Endothelial cell of umbilical vein (primary cell): ENCODE measurements at regions not wholly inside any gene's neighbourhood (a gene's known extent, or its start where the extent isn't known, plus 50 kb on each side); places are given as distances from the start of the nearest gene placed in this dataset.

Experiments used
- BruUV-seq: library from RNA; stranded (reverse); fragments of 400-500 nt; replicated peaks from 2 replicates; lab custom pipeline; 2021; lab: Mats Ljungman, UMichigan
- CTCF ChIA-PET: fragments of 300-600, 350-600 bp; sonication (Branson Sonifier 250); formaldehyde crosslinking; loops from one replicate; lab custom pipeline; 2021; ENCODE audit warnings: antibody characterized with exemption, inconsistent platforms; lab: Charles Lee
- POLR2A ChIA-PET: fragments of 300-600, 350-600 bp; sonication (Branson Sonifier 250); formaldehyde crosslinking; loops from one replicate; lab custom pipeline; 2021; ENCODE audit warnings: antibody characterized with exemption, inconsistent platforms; lab: Charles Lee
- DNase-seq: peaks from one replicate; pipeline ENCODE4 v3.0.0-alpha.2; 2011; ENCODE audit warnings: low read depth, low spot score
- FAIRE-seq: peaks from 2 replicates; lab custom pipeline; 2011; peaks lifted over from hg19 to GRCh38; lab: Jason Lieb, UNC
- H2AFZ ChIP-seq: 2 replicates; pipeline ENCODE4 v1.6.0; 2012; ENCODE audit warnings: low read depth, low read length, control low read depth, inconsistent platforms
- H3K27ac ChIP-seq: 2 replicates; pipeline ENCODE4 v1.5.1; 2011; ENCODE audit warnings: low read depth, mild to moderate bottlenecking, control low read depth, low read length, moderate library complexity; ENCODE audit not compliant: insufficient read depth
- H3K27me3 ChIP-seq, 2 experiments: 2 replicates each; pipeline versions ENCODE4 v1.6.0 to v1.6.1; 2011; ENCODE audit warnings: low read length in 2 of 2, mixed read lengths in 1 of 2; ENCODE audit not compliant: control insufficient read depth in 2 of 2, insufficient read depth in 2 of 2
- H3K36me3 ChIP-seq, 2 experiments: 2 replicates in 1 of 2; 3 replicates in 1 of 2; pipeline ENCODE4 v1.5.1; 2011; ENCODE audit warnings: low read length in 2 of 2, mild to moderate bottlenecking in 1 of 2, moderate library complexity in 1 of 2; ENCODE audit not compliant: control insufficient read depth in 2 of 2, insufficient read depth in 2 of 2; ENCODE audit errors: extremely low read depth in 1 of 2
- H3K4me1 ChIP-seq: 3 replicates; pipeline ENCODE4 v1.5.1; 2011; ENCODE audit warnings: mild to moderate bottlenecking, low read length; ENCODE audit not compliant: control insufficient read depth, insufficient read depth; ENCODE audit errors: extremely low read depth
- H3K4me2 ChIP-seq: 2 replicates; pipeline ENCODE4 v1.6.1; 2011; ENCODE audit warnings: low read length, control low read depth, mixed read lengths; ENCODE audit not compliant: insufficient read depth
- H3K4me3 ChIP-seq, 3 experiments: fragments of 200-600 bp in 1 of 3; sonication (generic), shearing (Covaris generic) in 1 of 3; replicated peaks in 1 of 3; 2 replicates each; pipeline ENCODE4 v1.5.1; 2011 to 2016; ENCODE audit warnings: control low read depth in 3 of 3, low read length in 3 of 3, mild to moderate bottlenecking in 2 of 3, inconsistent platforms in 1 of 3, low read depth in 1 of 3, moderate library complexity in 1 of 3; ENCODE audit not compliant: insufficient read depth in 1 of 3
- H3K79me2 ChIP-seq: 2 replicates; pipeline ENCODE4 v1.6.0; 2012; ENCODE audit warnings: low read length, inconsistent platforms; ENCODE audit not compliant: control insufficient read depth, insufficient read depth
- H3K9ac ChIP-seq: replicated peaks from 2 replicates; pipeline ENCODE3; 2011; ENCODE audit warnings: low read length, control low read depth; ENCODE audit not compliant: insufficient read depth; ENCODE audit errors: extremely low read depth
- H3K9me1 ChIP-seq: replicated peaks from 3 replicates; pipeline ENCODE4 v1.6.0; 2011; ENCODE audit warnings: mild to moderate bottlenecking, low read length; ENCODE audit not compliant: control insufficient read depth, insufficient read depth; ENCODE audit errors: extremely low read depth
- H3K9me3 ChIP-seq: replicated peaks from 2 replicates; pipeline ENCODE4 v1.5.1; 2012; ENCODE audit warnings: low read length, inconsistent platforms; ENCODE audit not compliant: control insufficient read depth, insufficient read depth
- H4K20me1 ChIP-seq: replicated peaks from 2 replicates; pipeline ENCODE3; 2011; ENCODE audit warnings: mild to moderate bottlenecking, low read length; ENCODE audit not compliant: control insufficient read depth, insufficient read depth; ENCODE audit errors: extremely low read depth
- EZH2 ChIP-seq: IDR thresholded peaks from 2 replicates; pipeline ENCODE4 v1.6.1; 2012; ENCODE audit warnings: borderline replicate concordance, low read depth, mild to moderate bottlenecking, moderate library complexity, low read length, inconsistent platforms; ENCODE audit not compliant: severe bottlenecking
- FOS ChIP-seq: IDR thresholded peaks from 2 replicates; pipeline ENCODE4 v1.6.1; 2011; ENCODE audit warnings: mild to moderate bottlenecking, low read length, moderate library complexity, borderline replicate concordance; ENCODE audit not compliant: insufficient read depth
- GATA2 ChIP-seq: IDR thresholded peaks from 2 replicates; pipeline ENCODE4 v1.7.0; 2011; ENCODE audit warnings: low read depth, mild to moderate bottlenecking, moderate library complexity, mixed read lengths, low read length; ENCODE audit not compliant: insufficient read length, insufficient read depth
- JUN ChIP-seq: IDR thresholded peaks from 2 replicates; pipeline ENCODE4 v1.6.1; 2011; ENCODE audit warnings: borderline replicate concordance, low read depth; ENCODE audit not compliant: insufficient read length, insufficient read depth
- MYC ChIP-seq: IDR thresholded peaks from one replicate; pipeline ENCODE4 v1.6.1; 2011; ENCODE audit warnings: mild to moderate bottlenecking, low read depth, low read length
- POLR2A ChIP-seq: IDR thresholded peaks from 2 replicates; pipeline ENCODE4 v1.6.1; 2012; ENCODE audit warnings: low read depth, mild to moderate bottlenecking, control low read depth, low read length
- POLR2AphosphoS5 ChIP-seq: IDR thresholded peaks from 2 replicates; pipeline ENCODE4 v1.6.1; 2012; ENCODE audit warnings: low read depth, mild to moderate bottlenecking, control low read depth, low read length, moderate library complexity; ENCODE audit not compliant: insufficient read depth
- dilution Hi-C: fragments of 300-500 bp; cut with MboI; formaldehyde crosslinking; loops from one replicate; pipeline ENCODE4 v1.15.0; 2019; ENCODE audit warnings: low sequenced_read_pairs; ENCODE audit not compliant: extremely low pct_ligation_motif_present
- intact Hi-C: fragments of 100-400 bp; cut with micrococcal nuclease; formaldehyde crosslinking; loops from one replicate; pipeline ENCODE4 v1.10.0; 2022
- TF ChIP-seq, protein P1 (sequence below): IDR thresholded peaks from 2 replicates; pipeline ENCODE4 v1.6.1; 2011; ENCODE audit not compliant: insufficient read depth, insufficient read length
- TF ChIP-seq, protein P2 (sequence below), 2 donors: IDR thresholded peaks; 1 replicate in 1 of 2; 2 replicates in 1 of 2; pipeline ENCODE4 v1.5.1; 2011; ENCODE audit warnings: low read length in 2 of 2, mild to moderate bottlenecking in 2 of 2, moderate library complexity in 2 of 2, control low read depth in 1 of 2, inconsistent platforms in 1 of 2, low read depth in 1 of 2; ENCODE audit not compliant: insufficient read depth in 1 of 2; ENCODE audit errors: extremely low read depth in 1 of 2

- DNase-seq (no peak), FAIRE-seq (no peak)
- Histone ChIP-seq H3K9ac (no peak overlapping the region), H3K4me3 (no peak overlapping the region), H3K79me2 (no peaks in the 10 kb centered on the region), H3K36me3 (no peaks in the 10 kb centered on the region), H3K27me3 (peaks cover 5 to 9% of the 10 kb centered on the region in 2 experiments), H4K20me1 (no peaks in the 10 kb centered on the region), H3K4me1 (no peaks in the 10 kb centered on the region), H3K9me1 (no peaks in the 10 kb centered on the region), H3K9me3 (no peaks in the 10 kb centered on the region), H3K4me2 (no peak overlapping the region), H2AFZ (no peak overlapping the region), H3K27ac (no peak overlapping the region)
- dilution Hi-C loops = no loop called here
- CTCF ChIA-PET = interaction anchor here (0.9 kb wide), 1 partner anchor 11 kb away, joined by 3 read pairs; no protein-coding TSS in a partner anchor
- intact Hi-C loops = no loop called here
- TF ChIP-seq MYC = no peak
- TF ChIP-seq FOS = no peak
- TF ChIP-seq GATA2 = no peak
- TF ChIP-seq, protein P1, sequence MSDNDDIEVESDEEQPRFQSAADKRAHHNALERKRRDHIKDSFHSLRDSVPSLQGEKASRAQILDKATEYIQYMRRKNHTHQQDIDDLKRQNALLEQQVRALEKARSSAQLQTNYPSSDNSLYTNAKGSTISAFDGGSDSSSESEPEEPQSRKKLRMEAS = no peak
- TF ChIP-seq JUN = no peak
- TF ChIP-seq POLR2A = no peak
- TF ChIP-seq EZH2 = no peak
- no peak for TF ChIP-seq POLR2AphosphoS5
- TF ChIP-seq, protein P2, sequence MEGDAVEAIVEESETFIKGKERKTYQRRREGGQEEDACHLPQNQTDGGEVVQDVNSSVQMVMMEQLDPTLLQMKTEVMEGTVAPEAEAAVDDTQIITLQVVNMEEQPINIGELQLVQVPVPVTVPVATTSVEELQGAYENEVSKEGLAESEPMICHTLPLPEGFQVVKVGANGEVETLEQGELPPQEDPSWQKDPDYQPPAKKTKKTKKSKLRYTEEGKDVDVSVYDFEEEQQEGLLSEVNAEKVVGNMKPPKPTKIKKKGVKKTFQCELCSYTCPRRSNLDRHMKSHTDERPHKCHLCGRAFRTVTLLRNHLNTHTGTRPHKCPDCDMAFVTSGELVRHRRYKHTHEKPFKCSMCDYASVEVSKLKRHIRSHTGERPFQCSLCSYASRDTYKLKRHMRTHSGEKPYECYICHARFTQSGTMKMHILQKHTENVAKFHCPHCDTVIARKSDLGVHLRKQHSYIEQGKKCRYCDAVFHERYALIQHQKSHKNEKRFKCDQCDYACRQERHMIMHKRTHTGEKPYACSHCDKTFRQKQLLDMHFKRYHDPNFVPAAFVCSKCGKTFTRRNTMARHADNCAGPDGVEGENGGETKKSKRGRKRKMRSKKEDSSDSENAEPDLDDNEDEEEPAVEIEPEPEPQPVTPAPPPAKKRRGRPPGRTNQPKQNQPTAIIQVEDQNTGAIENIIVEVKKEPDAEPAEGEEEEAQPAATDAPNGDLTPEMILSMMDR (IDR thresholded peaks at IDR 0.05; ENCODE audit: extremely low read depth in 1 of 2, insufficient read depth in 1 of 2, low read depth in 1 of 2, low read length in 2 of 2) = no peak
- POLR2A ChIA-PET = no interaction called here
- BruUV-seq = no TSS peak
Observed at GRCh38 chr2:204078003-204078698, 141.6 kb downstream of the ICOS start.
